Mammary epithelial cell (primary cell): ENCODE measurements at regions not wholly inside any gene's neighbourhood (a gene's known extent, or its start where the extent isn't known, plus 50 kb on each side); places are given as distances from the start of the nearest gene placed in this dataset.

Experiments
- CTCF ChIP-seq, 2 donors: IDR thresholded peaks in 1 of 2; conservative IDR thresholded peaks in 1 of 2; 2 replicates each; pipeline ENCODE4 v1.5.1; 2011 to 2012; ENCODE audit warnings: inconsistent platforms in 2 of 2, low read length in 2 of 2, mild to moderate bottlenecking in 2 of 2, control low read depth in 1 of 2, low read depth in 1 of 2; ENCODE audit not compliant: insufficient read depth in 1 of 2; ENCODE audit errors: extremely low read depth in 1 of 2
- EZH2 ChIP-seq: IDR thresholded peaks from 2 replicates; pipeline ENCODE4 v1.6.1; 2012; ENCODE audit warnings: low read length, inconsistent platforms, borderline replicate concordance

GRCh38 chr2:365367-366275 lies 77.7 kb upstream of the ALKAL2 start:
- no peak for TF ChIP-seq CTCF (conservative IDR thresholded peaks at IDR 0.05 in 1 of 2, IDR thresholded peaks at IDR 0.05 in 1 of 2; ENCODE audit: extremely low read depth in 1 of 2, insufficient read depth in 1 of 2, low read depth in 1 of 2, low read length in 2 of 2)
- no peak for TF ChIP-seq EZH2
